ENCODE measurements at regions not wholly inside any gene's neighbourhood (a gene's known extent, or its start where the extent isn't known, plus 50 kb on each side); places are given as distances from the start of the nearest gene placed in this dataset.

DNA sequence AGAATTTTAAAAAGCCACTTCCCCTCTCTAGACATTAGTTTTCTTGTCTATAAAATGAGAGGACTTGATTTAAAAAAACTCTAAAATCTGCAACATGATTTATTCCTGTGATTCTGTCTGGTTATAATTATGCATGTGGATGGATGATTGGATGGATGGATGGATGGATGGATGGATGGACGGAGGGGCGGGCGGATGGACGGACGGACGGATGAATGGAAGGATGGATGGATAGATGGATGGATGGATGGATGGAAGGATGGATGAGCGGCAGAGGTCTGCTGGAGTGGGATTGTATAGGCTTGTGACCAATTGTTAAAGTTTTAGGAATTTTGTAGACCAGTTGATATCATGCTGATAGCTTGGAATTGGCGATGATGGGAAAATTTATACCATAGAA, 135.2 kb upstream of the TIAM1 start:
- ChIA-PET CTCF (no interaction called here), POLR2A (no interaction called here), SMC1A (ENCODE audit: uncharacterized antibody, unreplicated experiment) (interaction anchor here (1.0 kb wide), 1 partner anchor 281 kb away, joined by 3 read pairs; no protein-coding TSS in a partner anchor), RAD21 (ENCODE audit: unreplicated experiment) (no interaction called here)
- Histone ChIP-seq H3K4me2 (ENCODE audit: control insufficient read depth, insufficient read depth) (no peak overlapping the region), H3K27ac (ENCODE audit: control insufficient read depth, insufficient read depth) (no peak overlapping the region), H3K79me2 (ENCODE audit: control insufficient read depth, insufficient read depth, low read length) (no peaks in the 10 kb centered on the region), H4K20me1 (ENCODE audit: control insufficient read depth, insufficient read depth) (no peaks in the 10 kb centered on the region), H3K4me3 (no peak overlapping the region), H2AFZ (ENCODE audit: control insufficient read depth, low read depth, low read length) (no peak overlapping the region), H3K36me3 (ENCODE audit: control insufficient read depth in 2 of 2, insufficient read depth in 2 of 2, low read length in 1 of 2) (no peaks in the 10 kb centered on the region), H3K9ac (ENCODE audit: control insufficient read depth, insufficient read depth, low read length) (no peak overlapping the region), H3K4me1 (ENCODE audit: control insufficient read depth, insufficient read depth, low read length) (no peaks in the 10 kb centered on the region), H3K9me3 (replicated peaks; ENCODE audit: control insufficient read depth, insufficient read depth, low read length) (no peaks in the 10 kb centered on the region; the same call in 2 of the 3 replicates), H3K27me3 (replicated peaks in 1 of 2; ENCODE audit: control insufficient read depth in 2 of 2, insufficient read depth in 2 of 2, low read length in 1 of 2) (no peaks in the 10 kb centered on the region)
- DNase-seq (ENCODE audit: low read depth, low spot score) (no peak), ATAC-seq (no peak), FAIRE-seq (no peak)
- BruUV-seq (replicated peaks), result no TSS peak
- TF ChIP-seq KDM1A (IDR thresholded peaks at IDR 0.05; ENCODE audit: borderline replicate concordance) (no peak), SRF (IDR thresholded peaks at IDR 0.05; ENCODE audit: low read depth in 2 of 2, low read length in 2 of 2) (no peak), FOS (IDR thresholded peaks at IDR 0.05; ENCODE audit: borderline replicate concordance, extremely low read depth, insufficient read length) (no peak), BRCA1 (IDR thresholded peaks at IDR 0.05; ENCODE audit: low read depth, low read length) (no peak), RAD21 (IDR thresholded peaks at IDR 0.05; ENCODE audit: insufficient read depth, low read depth, low read length) (no peak), LARP7 (IDR thresholded peaks at IDR 0.05) (no peak), EED (IDR thresholded peaks at IDR 0.05; ENCODE audit: low read depth) (no peak), ASH2L (IDR thresholded peaks at IDR 0.05; ENCODE audit: borderline replicate concordance, low read depth) (no peak), TBL1XR1 (IDR thresholded peaks at IDR 0.05; ENCODE audit: low read depth, low read length) (no peak)
- TF ChIP-seq, protein P1, sequence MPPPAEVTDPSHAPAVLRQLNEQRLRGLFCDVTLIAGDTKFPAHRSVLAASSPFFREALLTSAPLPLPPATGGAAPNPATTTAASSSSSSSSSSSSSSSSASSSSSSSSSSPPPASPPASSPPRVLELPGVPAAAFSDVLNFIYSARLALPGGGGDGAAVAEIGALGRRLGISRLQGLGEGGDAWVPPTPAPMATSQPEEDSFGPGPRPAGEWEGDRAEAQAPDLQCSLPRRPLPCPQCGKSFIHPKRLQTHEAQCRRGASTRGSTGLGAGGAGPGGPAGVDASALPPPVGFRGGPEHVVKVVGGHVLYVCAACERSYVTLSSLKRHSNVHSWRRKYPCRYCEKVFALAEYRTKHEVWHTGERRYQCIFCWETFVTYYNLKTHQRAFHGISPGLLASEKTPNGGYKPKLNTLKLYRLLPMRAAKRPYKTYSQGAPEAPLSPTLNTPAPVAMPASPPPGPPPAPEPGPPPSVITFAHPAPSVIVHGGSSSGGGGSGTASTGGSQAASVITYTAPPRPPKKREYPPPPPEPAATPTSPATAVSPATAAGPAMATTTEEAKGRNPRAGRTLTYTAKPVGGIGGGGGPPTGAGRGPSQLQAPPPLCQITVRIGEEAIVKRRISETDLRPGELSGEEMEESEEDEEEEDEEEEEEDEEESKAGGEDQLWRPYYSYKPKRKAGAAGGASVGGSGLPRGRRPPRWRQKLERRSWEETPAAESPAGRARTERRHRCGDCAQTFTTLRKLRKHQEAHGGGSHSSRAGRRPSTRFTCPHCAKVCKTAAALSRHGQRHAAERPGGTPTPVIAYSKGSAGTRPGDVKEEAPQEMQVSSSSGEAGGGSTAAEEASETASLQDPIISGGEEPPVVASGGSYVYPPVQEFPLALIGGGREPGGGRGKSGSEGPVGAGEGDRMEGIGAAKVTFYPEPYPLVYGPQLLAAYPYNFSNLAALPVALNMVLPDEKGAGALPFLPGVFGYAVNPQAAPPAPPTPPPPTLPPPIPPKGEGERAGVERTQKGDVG (CRISPR knock-in tag; IDR thresholded peaks at IDR 0.05), result no peak
- TF ChIP-seq, protein P2, sequence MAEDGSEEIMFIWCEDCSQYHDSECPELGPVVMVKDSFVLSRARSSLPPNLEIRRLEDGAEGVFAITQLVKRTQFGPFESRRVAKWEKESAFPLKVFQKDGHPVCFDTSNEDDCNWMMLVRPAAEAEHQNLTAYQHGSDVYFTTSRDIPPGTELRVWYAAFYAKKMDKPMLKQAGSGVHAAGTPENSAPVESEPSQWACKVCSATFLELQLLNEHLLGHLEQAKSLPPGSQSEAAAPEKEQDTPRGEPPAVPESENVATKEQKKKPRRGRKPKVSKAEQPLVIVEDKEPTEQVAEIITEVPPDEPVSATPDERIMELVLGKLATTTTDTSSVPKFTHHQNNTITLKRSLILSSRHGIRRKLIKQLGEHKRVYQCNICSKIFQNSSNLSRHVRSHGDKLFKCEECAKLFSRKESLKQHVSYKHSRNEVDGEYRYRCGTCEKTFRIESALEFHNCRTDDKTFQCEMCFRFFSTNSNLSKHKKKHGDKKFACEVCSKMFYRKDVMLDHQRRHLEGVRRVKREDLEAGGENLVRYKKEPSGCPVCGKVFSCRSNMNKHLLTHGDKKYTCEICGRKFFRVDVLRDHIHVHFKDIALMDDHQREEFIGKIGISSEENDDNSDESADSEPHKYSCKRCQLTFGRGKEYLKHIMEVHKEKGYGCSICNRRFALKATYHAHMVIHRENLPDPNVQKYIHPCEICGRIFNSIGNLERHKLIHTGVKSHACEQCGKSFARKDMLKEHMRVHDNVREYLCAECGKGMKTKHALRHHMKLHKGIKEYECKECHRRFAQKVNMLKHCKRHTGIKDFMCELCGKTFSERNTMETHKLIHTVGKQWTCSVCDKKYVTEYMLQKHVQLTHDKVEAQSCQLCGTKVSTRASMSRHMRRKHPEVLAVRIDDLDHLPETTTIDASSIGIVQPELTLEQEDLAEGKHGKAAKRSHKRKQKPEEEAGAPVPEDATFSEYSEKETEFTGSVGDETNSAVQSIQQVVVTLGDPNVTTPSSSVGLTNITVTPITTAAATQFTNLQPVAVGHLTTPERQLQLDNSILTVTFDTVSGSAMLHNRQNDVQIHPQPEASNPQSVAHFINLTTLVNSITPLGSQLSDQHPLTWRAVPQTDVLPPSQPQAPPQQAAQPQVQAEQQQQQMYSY (CRISPR knock-in tag; IDR thresholded peaks at IDR 0.05), result no peak
- in situ Hi-C loops (cut with MboI) (no loop called here), intact Hi-C loops (cut with micrococcal nuclease; ENCODE audit: unreplicated experiment) (no loop called here)
- WGBS (ENCODE audit: insufficient coverage, insufficient replicate concordance, low lambda C conversion rate, missing lambda C conversion rate), result 58% methylated on average over 8 of the region's 8 CpGs
